DOHH2 (cell line): ENCODE measurements at regions not wholly inside any gene's neighbourhood (a gene's known extent, or its start where the extent isn't known, plus 50 kb on each side); places are given as distances from the start of the nearest gene placed in this dataset.

Experiments
- CTCF ChIP-seq: fragments of 200-600 bp; sonication (generic); IDR thresholded peaks from one replicate; pipeline ENCODE4 v1.5.1; 2014; ENCODE audit warnings: antibody characterized with exemption, mild to moderate bottlenecking, low read depth, low read length; ENCODE audit not compliant: poor library complexity, severe bottlenecking
- EZH2phosphoT487 ChIP-seq: fragments of 200-600 bp; sonication (generic); IDR thresholded peaks from 2 replicates; pipeline ENCODE4 v1.6.1; 2017; ENCODE audit warnings: borderline replicate concordance, mild to moderate bottlenecking, antibody characterized with exemption, low read length, moderate library complexity, mixed read lengths

- no peak for TF ChIP-seq CTCF
- no peak for TF ChIP-seq EZH2phosphoT487
Measured at GRCh38 chr4:181525634-181526033, 717.6 kb upstream of the TENM3 start.
